HT1080 (cell line): ENCODE measurements at regions not wholly inside any gene's neighbourhood (a gene's known extent, or its start where the extent isn't known, plus 50 kb on each side); places are given as distances from the start of the nearest gene placed in this dataset. TPM values are rescaled to one million over a fixed set of nuclear protein-coding genes. Genes with fewer than 3 reads are reported as not detected.
"Not testable (repeated sequence)": the region's sequence is repeated elsewhere in the genome, so short reads cannot be mapped to it uniquely, and the experiment has no call there.

Experiments used
- DNase-seq: peaks from one replicate; pipeline ENCODE4 v3.0.0-alpha.2; 2015; ENCODE audit warnings: low read depth
- small RNA-seq: library from RNA; depleted of rRNA; stranded (forward); fragments of <200 nt; gene quantifications from one replicate; pipeline ENCODE3, GENCODE V24; 2014

DNA sequence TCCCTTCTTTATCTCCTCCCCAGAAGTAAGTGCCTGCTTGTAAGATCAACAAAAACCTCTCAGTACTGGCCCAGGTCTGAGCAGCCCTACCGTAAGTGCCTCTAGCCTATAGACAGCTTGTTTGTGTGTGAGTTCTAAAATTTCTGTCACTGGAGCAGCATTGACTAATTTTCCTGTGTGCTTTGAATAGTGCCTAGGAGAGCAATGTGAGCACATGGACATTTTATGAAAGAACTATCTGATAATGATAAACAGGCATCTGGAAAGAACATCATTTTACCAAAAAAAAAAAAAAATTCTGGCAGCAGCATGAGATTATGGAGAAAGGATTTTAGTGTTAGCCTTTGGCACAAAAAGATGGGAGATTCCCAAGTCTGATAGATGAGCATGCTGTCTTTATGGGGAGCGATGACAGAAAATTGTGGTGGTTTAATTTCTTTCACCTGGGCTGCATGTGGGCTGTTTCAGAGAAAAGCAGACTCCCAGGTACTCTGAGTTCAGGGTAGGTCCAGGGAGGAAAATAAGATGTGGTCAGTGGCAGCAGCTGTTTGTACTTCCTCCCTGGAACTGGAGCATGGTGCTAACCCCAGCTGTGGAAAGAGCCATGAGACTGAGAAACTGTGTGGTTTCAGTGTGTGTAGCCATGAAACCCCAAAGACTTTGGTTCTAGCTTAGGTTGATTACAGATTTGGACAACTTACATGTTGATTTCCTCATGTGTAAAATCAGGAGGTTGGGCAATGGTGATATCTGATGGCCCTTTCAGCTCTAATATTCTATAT is 419.9 kb downstream of the NTRK2 start:
- no peak for DNase-seq

DNA sequence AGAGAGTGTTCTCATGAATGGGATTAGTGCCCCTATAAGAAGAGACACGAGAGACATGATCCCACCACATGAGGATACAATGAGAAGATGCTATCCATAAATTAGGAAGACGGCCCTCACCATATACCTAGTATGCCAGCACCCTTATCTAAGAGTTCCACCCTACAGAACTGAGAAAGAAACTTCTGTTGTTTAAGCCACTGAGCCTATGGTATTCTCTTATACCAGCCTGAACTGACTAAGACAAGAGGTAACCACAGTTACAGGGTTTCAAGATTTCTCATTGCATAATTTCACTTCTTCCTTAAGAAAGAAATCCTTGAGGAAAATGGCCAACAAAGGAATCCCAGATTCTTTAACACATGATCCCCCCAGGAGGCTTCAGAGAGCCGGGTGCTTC is 412.4 kb downstream of the NTRK2 start:
- no peak for DNase-seq

DNA sequence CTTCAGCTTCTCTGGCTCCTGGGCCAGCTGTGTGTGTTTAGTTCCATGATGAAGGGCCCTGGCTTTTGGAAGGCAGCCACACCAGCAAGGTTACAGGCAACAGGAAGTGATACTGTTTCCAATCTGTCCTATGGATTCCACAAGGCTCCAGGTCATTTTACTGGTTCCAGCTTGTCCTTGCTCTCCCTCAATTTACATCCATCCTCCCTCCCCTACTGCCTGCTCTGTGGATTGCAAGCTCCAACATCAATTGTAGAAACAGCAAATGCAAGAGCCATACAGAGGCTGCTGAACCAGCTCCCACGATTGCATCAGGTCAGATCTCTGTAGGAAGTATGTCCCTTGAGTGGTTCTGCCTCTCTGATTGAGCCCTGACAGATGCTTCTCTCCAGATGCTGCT is 409.8 kb downstream of the NTRK2 start:
- no peak for DNase-seq

DNA sequence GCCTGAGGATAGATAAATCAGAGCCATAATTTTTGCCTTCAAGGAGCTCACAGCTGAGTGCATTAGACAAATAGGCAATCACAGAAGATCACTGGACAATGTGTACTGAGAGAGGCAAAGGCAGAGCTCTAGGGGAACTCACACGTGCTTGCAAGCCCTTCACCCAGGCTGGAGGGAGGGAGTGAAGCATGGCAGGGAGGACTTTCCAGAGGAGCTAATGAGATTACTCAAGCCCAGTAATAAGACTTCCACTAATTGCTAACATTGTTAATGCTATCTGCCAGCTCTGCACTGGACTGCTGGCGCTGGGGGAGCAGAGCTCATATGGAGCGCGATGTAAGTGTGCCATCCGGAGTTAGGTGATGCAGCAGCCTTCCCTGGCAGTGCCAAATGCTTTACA is 408.4 kb downstream of the NTRK2 start:
- no peak for DNase-seq

GRCh38 chr9:85077146-85077545 is 407.6 kb downstream of the NTRK2 start:
- not testable (repeated sequence) for DNase-seq

Small RNAs in the stretch of these regions (small RNA-seq; reads per million reads assigned to genes)
- not detected for gene UBE2V1P10
